Right lung (tissue), 2 donors: ENCODE measurements at regions not wholly inside any gene's neighbourhood (a gene's known extent, or its start where the extent isn't known, plus 50 kb on each side); places are given as distances from the start of the nearest gene placed in this dataset.

Experiments
- DNase-seq, 2 donors: peaks; one replicate each; pipeline ENCODE4 v3.0.0-alpha.2; 2013

DNA sequence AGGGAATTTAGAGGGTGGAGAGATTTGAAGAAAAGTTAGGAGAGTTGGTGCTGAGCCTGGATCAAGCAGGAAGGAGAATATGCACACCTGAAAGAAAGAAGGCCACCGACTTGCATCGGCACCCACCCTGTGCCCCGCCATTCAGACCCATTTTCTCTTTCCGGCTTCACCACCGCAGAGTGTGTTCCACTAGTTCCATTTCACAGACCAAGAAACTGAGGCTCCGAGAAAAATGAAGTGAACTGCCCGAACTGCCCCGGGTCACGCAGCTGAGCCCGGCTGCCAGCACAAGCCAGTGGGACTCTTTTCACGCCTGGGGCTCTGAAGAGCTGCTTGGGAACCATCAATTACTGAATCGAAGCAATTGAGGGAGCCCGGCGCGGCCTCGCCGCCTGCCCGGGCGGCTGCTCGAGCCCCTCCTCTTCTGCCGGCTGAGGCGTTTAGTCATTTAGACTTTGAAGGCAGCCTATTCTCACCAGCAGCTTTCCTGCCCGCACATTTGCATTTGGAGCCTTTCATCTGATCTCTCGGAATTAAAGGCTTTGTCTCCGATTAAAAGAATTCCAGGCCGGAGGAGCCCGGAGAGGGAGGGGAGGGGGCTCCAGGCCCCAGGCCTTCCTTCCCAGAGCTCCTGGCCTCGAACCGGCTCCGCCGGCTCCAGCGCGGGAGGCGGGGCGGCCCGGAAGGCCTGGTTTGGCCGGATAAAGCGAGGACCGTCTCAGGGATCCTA is 140.2 kb upstream of the PJA1 start:
- DNase-seq = no peak

DNA sequence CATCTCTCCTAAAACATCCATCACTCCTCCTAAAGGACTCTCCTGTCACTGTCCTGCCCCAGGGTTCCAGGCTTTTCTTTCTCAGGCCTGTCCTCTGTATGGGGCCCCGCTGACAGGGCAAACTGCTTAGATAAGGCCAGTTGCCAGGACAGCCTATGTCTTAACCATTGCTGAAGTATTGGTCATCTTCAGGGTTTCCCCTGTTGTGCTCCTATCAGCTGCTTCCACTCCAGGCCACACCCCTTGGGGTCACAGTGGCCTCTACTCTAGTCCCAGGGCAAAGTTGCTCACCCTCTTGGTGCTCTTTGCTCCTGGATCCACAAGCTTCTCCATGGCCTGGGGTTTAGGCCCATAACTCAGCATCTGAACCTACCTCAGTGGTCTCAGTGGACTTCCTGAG is 138.0 kb upstream of the PJA1 start:
- no peak for DNase-seq

DNA sequence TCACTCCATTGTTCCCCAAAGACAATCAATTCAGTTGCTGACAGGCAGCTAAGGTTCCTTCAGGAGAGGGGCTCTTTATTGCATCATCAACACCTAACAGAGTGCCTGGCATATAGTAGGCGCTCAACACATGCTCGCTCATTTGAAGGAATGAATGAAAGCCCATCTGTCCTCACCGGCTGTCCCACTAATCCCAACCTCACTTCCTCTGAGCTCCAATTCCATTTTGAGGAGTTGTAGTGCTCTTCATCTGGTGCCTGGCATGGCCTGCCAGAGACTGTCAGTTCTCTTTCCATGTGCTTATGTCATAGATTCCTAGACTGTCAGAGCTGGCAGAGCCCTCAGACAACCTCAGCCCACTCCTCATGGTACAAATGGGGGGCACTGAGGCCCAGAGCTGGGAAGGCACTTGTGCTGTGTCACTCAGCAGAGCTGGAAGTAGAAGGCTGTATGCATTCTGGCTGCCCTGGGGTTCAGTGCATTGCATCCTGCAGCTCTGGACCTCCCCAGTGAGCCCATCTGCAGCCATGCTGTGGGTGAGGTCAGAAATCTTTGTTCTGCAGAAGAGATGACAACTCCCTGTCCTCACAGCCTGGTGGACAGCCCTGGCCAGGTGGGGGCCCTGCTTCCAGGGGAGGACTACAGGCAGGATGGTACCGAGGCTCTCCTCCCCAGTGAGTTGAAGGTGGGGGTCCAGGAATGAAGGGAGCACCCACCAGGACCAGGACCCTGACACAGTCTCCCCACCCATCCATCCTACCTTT is 134.9 kb upstream of the PJA1 start:
- no peak for DNase-seq

DNA sequence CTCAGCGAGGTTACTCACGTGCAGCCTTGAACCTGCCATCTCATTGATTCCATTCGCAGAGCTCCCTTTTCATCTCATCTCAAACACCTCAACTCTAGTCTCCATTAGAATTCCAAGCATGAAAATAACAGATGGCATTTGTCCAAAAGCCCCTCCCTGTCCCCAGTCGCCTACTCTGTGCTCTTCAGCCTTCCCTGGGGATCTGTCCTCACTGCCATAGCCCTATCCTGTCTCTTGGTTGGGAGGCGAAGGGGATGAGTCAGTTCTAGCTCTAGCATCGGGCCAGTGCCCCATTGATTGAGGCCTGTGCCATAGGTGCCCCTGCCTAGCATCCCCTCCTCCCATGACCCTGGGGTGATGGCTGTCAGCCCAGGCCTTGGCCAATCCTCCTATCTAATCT is 134.0 kb upstream of the PJA1 start:
- DNase-seq = no peak

DNA sequence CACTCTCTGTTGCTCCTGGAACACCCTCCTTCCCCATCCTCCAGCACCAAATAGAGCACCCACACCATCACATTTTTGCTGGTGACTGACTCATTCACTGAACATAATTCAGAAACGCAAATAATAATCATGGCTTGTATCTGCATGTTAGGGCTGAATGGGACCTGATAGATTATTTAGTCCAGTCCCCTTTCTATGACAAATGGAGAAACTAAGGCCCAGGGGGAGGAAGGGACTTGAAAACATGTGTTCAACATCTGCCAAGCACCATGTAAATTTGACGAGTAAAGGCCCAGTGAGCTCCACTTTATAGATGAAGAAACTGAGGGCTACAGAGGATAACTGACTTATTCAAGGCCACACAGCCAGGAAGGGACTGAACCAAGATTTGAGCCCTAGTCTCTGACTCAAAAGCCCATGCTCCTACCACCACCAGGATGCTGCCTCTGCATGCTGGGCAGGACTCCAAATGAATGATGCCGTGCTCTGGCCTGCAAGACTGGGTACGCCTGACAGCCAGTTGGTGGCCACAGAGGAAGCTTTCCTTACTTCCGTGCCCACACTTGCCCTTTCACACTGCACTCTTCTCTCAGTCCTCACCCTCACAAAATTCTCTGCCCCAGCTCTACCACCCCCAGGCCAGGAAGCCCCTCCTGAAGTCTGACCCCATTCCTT is 133.3 kb upstream of the PJA1 start:
- no peak for DNase-seq

DNA sequence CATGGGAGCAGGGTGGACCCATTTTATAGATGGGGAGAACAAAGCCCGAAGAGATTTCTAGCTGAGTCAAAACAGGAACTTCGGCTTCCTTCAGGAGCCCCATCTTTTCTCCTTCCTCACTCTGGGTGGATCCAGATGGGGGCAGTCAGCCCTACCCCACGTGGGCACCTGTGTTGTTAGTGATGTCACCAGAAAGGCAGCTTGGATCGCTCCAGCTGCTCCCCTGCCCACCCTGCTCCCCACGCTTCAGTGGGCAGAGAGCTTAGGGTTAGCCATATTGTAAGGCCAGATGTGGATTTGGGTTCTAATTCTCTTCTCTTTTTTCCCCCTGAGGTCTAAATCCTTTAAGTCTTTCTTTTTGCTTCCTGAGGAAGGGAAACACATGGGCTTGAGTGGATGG is 132.3 kb upstream of the PJA1 start:
- no peak for DNase-seq

DNA sequence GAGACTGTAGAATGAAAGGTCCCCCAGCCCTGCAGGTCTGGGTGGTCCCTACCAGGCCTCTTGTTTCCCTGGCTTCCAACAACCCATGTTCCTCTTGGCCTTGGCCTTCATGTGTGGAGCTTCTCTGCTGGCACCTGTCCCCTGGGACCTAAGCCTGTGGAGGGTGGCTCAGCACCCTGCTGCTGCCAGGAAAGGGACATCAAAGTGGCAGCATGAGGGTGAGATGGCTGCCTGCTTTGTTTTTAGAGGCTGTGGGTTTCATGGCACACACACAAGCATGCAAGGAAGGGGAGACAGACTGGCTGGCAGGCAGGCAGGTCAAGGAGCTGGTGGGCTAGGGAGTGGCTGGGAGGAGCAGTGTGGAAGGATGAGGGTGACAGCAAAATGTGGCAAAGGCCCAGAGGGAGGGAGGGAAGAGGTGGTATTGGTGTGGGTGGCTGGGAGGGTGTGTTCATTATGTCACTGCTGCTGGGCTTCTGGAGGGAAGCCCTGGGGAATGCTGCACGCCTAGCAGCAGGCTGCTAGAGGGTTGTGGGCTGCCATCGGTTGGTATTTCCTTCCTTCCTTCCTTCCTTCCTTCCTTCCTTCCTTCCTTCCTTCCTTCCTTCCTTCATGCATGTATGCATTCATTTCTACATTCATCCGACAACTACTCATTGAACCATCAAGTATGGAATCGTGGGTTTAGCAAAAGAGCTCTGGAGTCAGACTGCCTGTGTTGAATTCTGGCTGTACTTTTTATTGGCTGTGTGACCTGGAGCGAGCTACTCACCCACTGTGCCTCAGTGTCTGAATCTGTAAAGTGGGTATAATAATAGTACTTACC is 128.7 kb upstream of the PJA1 start:
- DNase-seq = no peak

DNA sequence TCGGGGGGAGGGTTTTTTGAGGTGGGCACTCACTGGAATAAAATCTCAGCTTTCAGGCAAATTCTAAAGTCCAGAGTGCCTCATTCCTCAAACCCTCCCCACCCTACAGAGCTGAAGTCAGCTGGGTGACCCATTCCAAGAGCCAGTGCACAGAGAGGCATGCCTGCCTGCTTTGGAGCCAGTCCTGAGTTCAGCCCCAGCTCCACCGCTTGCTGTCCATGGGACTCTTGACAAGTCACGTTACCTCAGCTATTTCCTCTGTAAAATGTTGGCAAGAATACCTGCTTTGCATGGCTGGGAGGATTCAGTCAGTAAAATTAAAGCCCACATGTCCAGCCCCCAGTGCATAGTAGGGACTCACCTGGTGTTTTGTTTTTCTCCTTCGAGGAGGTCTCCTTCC is 125.9 kb upstream of the PJA1 start:
- DNase-seq = no peak

DNA sequence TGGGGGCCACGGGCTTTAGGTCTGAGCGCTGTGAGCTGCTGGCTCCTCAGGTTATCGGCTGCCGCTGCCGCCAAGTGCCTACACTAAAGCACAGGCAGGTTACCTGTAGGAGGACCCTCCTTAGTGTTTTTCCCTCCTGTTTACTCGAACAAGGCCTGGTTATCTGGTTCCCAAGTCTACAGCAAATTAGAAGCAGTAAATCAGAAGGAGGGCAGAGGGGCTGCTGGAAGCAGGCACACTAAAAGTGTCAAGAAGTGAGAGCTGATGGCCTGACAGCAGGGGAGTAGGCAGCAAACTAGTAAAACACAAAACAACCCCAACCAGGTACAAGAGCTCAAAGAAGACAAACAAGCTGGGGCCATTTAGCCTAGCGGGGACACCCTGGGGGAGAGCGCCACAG is 125.0 kb upstream of the PJA1 start:
- no peak for DNase-seq

DNA sequence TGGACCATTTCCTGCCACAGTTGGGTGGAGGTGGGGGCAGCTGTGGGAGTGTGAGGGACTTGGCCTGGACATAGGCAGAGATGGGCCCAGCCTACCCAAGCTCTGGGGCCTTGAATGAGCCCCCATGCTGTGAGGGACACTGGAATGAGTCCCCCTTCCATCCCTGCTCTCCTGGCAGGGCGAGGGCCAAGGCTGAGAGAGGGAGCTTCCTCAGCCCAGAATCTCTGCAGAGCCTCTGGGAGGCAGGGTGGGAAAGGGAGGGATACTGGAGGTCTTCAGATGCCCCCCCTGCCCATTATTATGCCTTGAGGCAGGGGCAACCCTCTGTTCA is 124.5 kb upstream of the PJA1 start:
- no peak for DNase-seq

DNA sequence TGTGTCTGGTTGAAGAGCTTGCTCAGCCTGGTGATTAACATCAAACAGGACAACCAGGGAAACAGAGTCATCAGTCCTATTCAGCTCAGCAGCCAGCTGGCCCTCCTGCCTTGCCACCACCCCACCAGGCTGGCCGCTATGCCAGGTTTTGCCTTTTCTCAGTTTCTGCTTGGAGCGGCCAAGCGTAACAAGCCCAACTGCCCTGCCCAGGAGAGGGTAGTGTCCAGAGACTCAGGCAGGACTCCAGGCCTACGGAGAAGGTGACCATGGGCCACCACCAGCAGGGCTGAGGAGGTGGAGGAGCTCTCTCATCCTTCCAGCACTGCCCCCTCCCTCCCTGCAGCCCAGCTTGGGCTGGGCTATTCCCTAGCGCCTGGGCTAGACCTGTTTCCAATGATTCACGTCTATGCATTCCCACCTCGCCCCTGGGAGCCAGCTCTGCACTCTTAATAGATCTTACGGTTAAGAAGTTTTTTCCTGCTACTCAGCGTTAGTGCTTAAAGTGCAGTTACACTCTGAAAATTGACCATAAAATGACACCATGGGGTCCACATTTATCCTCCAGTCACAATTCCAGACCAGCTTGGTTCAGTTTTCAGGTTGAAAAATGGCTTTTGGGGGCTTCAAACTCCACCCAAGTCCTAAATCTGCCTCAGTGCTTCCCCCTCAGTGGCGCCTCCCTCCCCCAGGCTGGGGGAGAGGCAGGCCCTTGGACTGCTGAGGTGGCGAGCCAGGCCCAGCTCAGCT is 124.0 kb upstream of the PJA1 start:
- DNase-seq = no peak

DNA sequence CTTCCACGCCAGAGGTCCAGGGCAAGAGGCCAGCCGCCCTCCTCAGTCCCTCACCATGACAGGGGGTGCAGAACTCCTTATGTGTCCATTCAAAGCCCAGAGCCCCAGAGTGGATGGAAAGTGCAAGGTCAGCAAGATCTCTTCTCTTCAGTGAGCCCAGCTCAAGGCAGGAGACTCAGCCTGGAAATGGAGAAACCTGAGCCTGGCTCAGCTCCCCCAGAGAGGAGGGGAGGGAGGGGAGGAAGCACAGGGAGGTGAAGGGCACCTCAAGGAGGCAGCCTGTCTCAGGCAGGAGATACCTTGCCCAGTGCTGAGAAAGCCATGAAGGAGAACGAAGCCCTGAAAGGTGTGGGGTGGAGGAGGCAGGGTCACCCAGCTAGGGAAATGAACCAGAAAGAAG is 121.8 kb upstream of the PJA1 start:
- DNase-seq = no peak

DNA sequence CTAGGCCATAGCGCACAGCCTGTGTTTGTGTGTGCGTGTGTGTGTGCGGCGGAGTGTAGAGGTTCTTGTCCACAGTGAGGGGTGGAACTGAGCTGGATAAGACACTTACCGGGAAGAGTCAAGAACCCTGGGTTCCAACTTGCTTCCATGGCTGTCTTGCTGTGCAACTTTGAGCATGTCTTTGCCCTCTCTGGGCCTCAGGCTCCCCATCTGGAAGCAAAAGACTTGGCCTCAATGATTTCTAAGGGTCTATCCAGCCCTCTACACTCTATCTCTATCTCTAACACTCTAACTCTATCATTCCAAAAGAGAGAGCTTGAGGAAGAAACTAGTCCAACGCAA is 121.3 kb upstream of the PJA1 start:
- DNase-seq = no peak

DNA sequence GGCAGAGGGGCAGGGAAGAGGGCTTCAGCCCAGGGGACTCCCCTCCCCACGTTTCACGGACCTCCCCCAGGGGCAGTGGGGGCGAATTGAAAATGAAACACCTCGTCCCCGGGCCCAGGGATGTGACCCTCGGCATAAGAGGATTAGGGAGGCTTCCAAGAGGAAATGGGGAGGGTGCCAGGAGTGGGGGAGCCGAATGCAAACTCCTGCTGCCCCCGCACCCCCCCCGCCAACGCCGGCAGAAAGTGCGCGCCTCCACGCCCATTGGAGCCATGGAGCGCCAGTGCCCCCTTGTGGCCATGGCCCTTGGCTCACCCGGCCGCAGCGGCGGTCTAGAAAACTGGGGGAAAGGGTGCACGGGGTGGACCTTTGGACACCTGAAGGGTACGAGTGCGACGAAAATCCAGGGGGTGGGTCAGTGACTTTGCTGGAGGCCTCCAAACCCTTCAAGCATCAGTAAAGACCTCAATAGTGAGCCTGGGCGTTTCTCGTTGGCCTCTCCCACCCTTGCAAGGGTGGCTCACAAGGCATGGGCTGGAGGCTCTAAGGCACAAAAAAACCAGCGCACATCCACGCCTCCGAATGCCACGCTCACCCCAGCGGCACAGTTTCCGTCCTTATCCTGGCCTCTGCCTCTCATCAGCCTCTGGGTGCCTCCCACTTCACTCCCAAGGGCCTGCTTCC is 120.8 kb upstream of the PJA1 start:
- peak; percentile 80 to 81 for DNase-seq

DNA sequence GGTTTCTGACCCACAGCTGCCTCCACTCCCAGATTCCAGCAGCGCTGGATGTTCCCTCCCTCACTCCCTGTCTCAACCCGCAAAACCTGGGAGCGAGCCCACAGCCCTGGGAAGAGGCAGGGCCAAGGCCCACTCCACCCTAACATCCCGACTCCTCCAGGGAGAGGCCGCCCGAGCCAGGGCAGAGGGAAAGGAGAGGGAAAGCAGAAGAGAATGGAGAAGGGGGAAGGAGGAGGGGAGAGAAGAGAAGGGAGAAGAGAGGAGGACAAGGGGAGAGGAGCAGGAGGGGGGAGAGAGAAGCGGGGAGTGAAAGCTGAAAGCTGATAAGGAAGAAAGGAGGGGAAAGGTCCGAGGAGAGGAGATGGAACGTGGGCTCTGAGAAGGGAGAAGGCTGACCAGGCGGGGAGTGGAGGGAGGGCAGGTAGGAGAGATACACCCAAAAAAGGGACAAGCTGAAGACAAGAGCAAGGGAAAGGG is 120.2 kb upstream of the PJA1 start:
- DNase-seq = peak; percentile 61 to 63

DNA sequence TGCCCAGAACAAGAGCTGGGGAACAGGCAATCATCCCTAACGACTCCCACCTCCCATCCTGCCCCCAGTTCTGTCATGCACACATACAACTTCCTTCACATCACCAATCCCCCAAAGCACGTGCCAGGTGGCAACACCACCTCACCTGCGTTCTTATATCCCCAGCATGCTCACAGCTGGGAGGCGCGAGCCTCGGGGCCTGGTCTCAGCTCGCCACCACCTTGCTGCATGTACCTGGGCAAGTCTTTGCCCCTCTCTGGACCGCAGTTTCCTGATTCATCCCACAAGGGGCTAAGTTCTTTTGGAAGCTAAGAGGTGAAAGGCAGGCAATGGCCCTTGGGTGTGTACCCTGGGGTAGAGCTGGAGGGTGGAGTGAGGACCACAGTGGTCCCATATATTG is 119.2 kb upstream of the PJA1 start:
- DNase-seq = no peak

DNA sequence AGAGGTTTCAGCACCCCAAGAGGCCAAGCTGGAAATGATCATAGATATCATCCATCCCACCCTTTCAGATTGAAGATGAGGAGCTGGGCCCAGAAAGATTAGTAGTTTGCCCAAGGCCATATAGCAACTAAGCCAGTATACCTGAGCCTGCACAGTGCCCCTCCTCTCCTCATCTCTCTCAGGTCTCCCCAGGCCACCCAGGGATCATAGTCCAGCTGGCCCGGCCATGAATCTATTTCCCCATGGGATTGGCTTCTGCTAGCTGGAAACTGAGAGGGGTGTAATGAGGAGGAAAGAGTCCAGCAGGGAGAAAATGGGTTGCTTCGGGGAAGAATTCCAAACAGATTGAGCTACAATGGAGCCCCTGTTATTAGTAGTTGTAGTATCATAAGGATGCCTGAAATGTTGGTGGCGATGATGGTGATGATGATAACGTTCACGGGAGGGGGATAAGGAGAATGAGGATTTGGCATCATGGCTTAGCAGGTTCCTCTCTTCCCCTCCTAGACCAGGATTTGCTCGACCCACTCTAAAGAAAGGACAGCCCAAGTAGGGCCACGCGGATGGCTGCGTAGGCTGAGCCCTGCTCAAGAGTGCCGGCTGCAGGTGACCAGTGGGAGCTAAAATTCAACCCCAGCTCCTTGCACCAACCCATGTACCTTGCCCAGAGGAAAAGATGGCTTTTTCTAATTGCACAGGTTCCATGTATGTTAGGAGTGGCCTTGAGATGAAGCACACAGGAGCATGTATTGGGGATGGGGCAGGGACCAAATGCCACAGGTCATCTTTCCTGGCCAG is 117.8 kb upstream of the PJA1 start:
- no peak for DNase-seq

DNA sequence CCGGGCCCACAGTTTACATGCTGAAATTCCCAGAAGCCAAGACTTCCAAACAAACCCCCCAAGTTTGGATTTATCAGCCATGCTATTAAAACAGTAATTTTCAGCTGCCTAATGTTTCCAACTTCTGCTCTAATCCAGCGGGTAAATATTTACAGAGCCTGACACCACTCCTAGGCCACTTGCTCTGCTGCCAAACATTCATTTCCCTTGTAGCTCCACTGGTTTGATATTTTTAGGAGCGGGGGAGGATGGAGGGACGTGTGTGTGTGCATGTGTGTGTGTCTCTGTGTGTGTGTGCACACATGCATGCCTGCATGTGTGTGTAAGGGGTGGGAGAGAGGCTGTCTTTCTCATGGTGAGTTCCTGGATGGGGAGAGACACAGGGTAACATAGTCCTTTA is 115.7 kb upstream of the PJA1 start:
- DNase-seq = peak; percentile 75 to 76

DNA sequence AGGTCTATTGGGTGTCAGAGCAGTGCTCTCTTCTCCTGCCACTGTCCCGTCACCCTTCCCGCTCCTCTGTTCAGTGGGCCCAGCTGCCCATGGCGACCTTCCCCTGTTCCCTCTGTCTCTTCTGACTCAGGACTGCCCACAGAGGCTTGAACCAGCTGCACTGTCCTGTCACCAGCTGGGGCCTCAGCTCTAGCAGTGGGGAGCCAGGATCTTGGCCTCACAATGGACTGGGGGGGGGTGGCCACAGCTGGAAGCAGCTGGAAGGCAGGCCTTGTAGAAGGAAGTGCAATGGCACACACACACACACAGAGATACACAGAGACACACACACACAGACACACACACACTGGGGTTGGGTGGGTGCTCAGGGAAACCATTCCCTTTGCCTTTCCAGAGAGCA is 114.0 kb upstream of the PJA1 start:
- DNase-seq = peak; percentile 52 to 58

DNA sequence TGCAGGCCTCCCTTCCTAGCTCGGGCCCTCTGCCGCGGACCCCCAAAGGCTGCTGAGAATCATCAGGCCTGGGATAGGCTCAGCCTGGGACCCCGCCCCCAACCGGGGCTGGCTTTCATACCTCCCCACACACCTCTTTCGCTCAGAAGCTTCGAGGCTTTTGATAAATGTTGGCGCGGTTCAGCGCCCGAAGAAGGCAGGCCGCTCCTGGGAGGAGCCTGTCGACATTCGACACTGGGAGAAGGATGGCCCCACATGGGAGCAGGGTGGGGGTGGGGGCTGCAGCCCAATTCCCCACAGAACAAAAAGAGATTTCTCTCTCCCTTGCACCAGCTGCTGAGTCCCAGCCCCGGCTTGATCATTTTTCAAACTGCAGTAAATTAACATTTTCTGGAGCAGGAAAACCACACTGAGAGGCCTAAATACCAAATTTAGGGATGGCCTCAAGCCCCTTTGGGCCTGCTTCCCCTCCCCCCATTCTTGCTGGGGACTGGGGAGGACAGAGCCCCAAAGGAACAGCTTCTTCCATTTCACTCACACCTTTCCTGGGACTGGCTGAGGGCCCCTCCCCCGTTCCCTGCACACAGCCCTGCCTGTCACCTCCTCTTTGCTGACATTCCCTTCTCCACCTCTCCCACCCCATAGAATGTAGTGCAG is 112.9 kb upstream of the PJA1 start:
- DNase-seq = no peak
